ENCODE measurements at regions not wholly inside any gene's neighbourhood (a gene's known extent, or its start where the extent isn't known, plus 50 kb on each side); places are given as distances from the start of the nearest gene placed in this dataset.
"Not testable (repeated sequence)": the region's sequence is repeated elsewhere in the genome, so short reads cannot be mapped to it uniquely, and the experiment has no call there.

DNA sequence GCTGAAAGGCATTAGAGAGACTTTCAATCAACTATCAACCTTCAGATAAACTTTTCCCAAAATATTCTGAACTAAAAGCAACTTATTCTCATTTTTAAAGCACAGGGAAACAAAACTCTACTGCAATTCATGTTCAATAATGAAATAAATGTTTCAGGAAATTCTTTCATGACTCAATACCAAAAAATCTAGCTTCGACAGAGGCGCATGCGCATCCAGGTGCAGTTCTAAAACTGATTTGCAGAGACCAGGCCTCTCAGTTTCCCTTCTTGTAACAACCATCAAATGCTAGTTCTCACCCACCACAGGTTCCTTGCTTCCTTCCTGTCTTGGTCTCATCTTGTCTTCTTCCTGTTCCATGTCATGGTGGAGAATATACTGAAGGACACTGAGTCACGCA lies 55.3 kb upstream of the NRBF2 start:
- DNase-seq = no peak

DNA sequence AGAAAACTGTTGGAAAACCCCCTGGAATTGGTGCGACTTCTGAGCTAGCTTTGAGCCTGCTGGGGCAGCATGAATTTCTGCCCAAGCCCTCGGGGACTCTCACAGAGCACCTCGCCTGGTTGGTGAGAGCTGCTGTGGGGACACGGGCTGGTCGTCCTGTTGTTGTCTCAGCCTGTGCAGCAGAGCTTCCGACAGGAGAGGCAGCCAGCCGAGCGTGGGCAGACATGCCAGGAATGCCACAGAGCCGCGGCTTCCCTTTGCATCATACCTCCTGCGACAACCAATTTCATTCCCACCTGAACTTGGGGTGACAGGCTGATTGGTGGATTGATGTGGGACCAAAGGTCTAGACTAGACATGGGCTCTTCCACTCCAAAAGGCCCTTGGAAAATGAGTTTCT lies 60.2 kb upstream of the NRBF2 start:
- no peak for DNase-seq

DNA sequence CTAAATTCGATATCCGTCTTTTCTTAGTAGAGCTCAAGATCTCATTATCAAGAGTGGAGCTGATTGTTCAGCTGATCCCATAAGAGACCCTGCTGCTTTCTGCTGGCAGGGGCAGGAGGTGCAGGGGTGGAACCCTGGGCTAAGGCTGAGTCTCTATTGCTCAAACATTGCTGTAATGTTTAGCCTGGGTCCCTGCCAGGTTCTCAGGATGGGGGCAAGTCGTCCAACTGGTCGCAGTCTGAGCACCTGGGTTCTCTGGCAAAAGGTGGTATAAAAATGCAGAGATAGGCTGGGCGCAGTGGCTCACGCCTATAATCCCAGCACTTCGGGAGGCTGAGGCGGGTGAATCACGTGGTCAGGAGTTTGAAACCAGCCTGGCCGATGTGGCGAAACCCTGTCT lies 62.0 kb upstream of the NRBF2 start:
- DNase-seq = no peak

DNA sequence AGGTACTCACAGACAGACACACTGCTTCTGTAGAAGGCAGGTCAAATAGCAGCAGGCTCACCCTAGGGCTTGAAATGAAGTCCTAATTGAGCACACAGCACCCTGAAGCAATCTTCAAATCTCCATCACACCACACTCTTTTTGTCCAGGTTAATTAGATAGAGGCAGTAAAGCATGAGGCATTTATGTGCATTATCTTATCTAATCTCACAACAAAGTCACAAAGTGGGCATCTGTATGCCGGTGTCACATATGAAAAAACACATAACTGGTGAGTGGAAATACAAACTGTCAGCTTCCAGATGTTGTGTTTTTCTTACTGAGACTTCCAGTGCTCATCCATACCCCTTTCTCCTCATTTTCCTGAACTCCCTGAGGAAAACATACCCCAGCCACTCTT lies 63.8 kb upstream of the NRBF2 start:
- DNase-seq = no peak

DNA sequence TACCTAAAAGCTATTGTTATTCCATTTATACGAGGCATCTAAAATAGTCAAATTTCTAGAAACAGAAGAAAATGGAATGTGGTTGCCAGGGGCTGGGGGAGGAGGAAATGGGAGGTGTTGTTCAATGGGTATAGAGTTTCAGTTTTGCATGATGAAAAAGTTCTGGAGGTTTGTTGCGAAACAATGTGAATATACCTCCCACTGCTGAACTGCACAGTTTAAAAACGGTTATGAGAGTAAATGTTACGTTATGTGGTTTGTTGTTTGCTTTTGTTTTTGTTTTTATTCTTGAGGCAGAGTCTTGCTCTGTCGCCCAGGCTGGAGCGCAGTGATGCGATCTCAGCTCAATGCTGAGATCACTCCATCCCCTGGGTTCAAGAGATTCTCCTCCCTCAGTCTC lies 64.9 kb upstream of the NRBF2 start:
- no peak for DNase-seq

DNA sequence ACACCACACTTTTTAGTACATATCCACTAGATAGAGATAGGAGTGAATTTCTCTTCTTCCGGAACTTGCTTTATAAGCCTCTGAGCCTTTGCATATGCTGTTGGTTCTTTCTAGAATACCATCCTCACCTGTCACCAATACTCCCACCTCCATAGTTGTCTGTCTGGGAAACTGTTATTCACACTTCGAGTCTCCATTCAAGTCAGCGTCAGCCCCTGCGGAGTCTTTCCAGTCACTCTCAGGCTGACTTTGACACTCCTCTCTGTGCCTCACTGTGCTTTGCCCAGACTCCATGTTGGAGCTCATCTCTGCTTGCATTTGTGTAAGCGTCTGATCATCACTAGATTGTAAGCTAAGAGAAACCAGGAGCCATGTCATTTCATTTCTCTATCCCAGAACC lies 66.5 kb upstream of the NRBF2 start:
- no peak for DNase-seq

DNA sequence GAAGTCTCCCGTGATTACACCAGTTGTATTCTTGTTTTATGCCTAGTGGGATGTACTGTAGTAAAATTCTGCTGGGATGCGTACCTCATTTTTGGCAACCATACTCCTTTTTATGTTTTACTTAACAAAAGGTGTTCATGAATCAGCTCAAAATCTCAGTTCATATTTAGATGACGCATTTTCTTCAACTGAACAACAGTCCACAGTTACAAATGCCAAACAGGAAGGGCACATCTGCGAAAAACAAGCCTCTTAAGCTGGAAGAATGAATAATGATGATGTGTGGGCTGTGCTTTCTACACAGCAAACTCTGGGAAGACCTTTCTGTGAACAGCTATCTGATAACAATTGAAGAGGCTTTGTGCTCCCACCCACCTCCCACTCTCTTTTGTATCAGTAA lies 68.4 kb upstream of the NRBF2 start:
- no peak for DNase-seq

DNA sequence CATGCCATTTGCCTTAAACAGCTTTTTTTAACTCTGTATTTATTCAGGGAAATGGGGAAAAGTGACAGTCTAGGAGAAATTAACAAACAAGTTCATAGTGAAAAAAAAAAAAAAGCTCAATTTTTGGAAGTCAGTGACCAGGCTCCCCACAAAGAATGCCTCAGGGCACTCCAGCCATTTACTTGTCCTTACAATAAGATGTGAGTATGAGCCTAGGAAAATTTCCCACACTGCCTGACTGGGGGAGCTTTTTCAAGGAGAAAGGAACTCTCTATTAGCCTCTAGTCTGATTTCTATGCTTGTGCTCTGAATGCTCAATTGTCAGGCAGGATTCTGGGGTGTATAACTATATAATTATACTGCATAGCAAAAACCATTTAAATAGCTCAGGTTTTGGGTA lies 74.9 kb upstream of the NRBF2 start:
- no peak for DNase-seq

DNA sequence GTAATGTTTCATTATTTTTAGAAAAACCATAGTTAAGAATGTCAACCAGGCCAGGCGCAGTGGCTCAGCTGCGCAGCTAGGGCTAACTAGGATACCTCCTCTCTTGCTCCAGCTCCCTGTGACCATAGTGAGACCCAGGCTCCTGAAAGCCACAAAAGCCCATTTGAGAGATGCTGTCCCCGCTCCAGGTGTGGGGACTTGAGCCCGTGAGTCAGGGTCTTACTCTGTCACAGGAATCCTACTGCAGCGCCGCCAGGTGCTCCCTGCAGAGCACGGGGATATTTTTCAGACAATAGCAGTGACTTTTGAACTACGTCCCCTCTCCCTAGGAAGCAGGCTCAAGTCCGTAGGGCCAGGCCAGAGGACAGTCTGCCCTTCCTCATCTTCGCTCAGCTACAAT lies 75.6 kb upstream of the NRBF2 start:
- no peak for DNase-seq

DNA sequence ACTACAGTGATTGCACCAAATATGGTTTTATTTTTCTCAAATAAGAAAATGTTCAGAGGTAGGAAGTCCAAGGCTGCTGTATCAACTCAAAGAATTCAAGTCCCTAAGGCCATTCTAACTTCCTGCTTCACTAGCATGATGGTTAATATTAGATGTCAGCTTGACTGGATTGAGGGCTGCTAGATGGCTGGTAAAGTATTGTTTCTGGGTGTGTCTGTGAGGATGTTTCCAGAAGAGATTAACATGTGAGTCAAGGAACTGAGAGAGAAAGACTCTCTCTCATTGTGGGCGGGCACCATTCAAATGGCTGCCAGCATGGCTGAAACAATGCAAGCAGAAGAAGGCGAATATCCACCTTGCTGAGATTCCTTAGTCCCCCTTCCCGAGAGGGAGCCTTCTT lies 77.4 kb upstream of the NRBF2 start:
- DNase-seq = no peak

DNA sequence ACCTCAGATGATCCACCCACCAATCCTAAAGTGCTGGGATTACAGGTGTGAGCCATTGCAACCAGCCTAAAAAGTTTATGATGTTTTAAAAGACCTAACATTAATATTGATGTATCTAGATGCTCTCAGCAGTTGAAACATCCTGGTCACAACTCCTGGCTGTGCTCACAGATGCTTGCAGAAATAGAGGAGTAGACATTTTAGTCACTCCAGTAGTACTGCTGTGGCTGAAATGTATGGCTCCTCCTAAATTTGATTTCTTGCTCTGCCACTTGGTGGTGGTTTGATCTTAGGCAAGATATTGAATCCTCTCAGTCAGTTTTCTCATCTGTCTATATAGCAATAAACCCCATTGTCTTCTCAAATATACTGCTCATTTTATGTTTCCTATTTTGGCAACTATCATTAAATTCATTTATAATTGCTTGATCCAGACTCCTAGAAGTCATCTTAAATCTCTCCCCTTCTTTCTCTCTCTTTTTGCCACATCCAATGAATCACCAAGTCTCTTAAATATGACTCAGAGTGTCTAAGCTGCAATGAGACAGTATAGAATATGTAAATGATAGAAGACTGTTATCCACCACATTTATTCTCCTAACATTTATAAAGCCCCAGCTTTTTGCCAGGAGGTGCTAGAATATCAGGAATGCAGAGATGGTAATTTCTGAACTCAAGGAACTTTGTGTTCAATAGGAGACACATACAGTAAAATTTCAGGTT lies 78.1 kb upstream of the NRBF2 start:
- DNase-seq = no peak

DNA sequence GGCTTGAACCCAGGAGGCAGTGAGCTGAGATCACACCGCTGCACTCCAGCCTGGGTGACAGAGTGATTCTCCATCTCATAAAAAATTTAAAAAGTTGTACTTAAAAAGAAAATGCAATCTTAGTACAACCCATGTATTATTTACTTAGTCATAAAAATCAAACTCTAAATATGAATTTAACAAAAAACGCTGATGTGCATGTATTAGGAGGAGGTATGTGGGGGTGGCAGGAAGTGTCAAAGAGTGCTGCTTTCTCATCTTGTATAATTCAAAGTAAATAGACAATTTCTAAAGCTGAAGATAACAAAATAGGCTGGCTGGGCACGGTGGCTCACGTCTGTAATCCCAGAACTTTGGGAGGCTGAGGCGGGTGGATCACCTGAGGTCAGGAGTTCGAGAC lies 81.0 kb upstream of the NRBF2 start:
- no peak for DNase-seq

DNA sequence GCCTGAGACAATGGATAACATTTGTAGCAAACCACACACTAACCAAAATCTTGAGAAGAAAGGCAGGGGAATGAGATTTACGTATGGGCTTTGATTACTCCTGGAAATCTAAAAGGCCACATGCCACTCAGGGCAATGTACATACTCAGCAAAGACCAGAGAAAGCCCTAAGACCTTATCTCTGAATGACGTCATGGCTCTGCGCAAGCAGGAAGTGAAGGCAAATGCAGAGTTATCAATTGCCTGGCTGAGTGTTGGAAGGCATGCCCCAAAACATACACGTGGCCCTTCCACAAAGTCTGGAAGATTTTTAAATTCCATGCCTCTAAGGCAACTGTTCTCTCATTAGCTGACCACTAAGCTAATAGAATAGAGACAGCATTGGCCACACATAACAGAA lies 90.9 kb upstream of the NRBF2 start:
- no peak for DNase-seq

DNA sequence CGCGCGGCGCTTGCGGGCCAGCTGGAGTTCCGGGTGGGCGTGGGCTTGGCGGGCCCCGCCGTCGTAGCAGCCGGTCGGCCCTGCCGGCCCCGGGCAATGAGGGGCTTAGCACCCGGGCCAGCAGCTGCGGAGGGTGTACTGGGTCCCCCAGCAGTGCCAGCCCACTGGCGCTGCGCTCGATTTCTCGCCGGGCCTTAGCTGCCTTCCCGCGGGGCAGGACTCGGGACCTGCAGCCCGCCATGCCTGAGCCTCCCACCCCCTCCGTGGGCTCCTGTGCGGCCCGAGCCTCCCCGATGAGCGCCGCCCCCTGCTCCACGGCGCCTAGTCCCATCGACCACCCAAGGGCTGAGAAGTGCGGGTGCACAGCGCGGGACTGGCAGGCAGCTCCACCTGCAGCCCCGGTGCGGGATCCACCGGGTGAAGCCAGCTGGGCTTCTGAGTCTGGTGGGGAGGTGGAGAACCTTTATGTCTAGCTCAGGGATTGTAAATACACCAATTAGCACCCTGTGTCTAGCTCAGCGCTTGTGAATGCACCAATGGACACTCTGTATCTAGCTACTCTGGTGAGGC lies 99.4 kb upstream of the NRBF2 start:
- not testable (repeated sequence) for DNase-seq

DNA sequence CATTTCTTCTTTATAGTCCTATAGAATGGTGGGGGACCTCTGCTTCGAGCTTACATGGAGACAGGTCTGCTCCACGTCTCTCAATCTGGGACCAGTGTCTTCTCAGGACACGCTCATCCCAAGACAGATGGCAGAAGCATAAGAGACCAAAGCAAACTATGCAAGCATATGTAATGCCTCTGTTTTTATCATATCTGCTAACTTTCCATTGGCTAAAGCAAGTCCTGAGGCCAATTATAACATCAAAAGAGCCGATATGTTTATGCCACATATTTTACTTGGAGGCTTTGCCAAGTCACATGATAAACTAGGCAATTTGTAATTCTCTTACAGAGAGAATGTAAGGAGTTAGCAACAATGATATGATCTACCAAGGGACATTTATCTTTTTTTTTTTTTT lies 102.6 kb upstream of the NRBF2 start:
- DNase-seq = no peak

DNA sequence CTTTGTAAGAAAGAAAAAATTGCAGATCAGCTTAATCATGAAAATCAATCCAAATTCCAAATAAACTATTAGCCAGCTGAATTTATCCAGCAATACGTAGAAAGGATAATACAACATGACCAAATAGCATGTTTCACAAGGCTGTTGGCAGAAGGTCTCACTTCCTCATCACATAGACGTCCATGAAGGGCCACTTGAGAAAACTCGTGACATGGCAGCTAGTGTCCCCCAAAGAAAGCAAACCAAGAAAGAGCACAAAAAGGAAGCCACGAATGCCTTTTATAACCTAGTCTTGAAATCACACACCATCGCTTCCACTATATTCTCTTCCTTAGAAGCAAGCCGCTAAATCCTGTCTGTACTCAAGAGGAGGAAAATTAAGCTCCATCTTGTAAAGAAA lies 105.6 kb upstream of the NRBF2 start:
- no peak for DNase-seq

DNA sequence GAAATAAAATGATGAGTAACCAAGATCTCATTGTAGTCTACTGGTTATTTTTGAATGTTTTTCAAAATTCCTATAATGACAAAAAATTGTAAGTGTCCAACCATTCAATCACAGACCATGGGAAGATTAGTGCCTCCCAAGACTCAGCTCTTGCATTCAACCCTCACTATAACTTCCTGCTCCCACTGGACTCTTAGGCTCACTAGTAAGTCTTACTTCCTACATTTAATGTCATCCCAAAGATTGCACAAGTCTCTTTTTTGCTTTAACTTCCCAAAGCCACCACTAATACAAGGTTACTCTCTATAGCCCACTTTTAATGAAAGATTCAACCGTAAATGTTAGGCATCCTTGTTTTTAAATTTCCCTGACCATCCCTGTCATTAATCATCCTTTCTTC lies 111.9 kb upstream of the NRBF2 start:
- no peak for DNase-seq

DNA sequence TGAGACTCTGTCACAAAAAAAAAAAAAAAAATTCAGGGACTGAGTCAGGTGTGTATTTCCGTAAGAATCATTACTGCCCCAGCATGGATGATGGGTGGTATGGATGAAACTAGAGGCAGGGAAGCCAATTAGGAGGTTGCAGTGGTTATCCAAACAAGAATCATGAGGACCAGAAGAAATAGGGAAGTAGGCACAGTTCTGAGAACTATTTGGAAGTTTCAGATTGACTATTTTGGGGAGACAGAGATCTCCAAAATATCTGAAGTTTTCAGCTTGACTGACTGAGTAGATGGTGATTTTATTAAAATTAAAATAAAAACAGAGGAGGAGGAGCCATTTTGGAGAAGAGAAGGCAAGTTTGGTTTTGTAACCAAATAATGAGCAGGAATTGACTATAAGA lies 119.4 kb upstream of the NRBF2 start:
- no peak for DNase-seq

DNA sequence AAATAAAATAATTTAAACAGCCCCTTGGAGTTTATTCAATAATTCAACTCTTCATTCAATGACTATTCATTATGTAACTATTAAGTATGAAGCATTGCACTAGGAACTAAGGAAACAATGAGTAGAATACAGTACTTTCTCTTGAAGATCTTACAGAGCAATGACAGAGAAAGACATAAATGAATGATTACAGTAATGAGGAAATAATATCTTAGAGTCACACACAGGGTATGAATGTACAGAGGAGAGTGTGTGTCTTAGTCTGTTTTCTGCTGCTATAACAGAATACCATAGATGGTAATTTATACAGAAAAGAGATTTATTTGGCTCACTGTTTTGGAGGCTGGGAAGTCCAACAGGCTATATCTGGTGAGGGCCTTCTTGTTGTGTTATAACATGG lies 120.5 kb upstream of the NRBF2 start:
- no peak for DNase-seq

DNA sequence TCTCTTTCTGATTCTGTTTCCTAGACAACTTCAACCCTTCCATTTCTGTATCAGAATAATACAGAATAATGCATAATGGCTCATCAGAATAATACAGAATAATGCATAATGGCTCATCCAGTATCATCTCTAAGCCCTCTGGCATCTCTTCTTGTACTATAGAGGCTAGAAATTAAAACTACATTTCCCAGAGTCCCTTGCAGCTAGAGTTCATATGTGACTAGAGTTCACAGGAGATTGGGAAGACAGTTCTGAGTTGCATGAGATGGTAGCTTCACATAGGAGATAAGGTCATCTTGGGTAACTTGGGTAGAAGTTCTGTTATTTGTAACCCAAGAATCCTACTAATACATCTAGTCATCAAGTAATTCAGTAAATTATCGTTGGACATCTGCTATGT lies 122.9 kb upstream of the NRBF2 start:
- no peak for DNase-seq

DNA sequence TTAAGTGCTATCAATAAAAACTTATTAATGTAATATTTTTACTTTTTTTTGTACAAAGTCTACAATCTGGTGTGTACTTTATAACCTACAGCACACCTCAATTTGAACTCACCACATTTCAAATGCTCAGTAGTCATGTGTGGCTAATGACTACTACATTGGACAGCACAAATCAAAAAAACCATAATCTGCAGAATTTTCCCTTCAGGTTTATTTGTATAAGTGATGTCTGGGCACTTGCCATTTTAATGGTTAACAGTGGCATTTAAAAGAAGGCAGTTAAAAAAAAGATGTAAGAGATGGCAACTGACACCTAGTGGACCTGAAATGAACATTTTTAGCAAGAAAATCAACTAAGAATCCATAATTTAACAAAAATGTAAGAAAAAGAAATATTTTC lies 124.6 kb upstream of the NRBF2 start:
- DNase-seq = no peak

DNA sequence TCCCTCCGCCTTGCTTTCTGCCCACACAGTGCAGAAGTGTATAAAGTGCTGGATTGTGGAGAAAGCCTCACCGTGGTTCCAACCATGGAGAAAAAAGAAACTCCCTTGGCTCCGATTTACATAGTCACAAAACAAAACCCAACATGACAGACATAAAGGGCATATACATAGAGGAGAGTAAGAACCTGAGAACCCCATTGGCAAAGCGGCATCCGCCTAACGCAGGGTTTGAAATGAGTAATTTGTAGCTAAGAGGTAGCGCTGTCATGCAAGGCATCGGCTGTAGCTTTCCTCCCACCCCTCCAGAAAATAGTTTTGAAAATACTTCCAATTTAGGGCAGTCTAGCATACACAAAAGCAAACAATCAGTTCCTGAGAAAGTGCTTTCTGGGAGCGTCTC lies 126.0 kb upstream of the NRBF2 start:
- DNase-seq = peak; percentile 68

DNA sequence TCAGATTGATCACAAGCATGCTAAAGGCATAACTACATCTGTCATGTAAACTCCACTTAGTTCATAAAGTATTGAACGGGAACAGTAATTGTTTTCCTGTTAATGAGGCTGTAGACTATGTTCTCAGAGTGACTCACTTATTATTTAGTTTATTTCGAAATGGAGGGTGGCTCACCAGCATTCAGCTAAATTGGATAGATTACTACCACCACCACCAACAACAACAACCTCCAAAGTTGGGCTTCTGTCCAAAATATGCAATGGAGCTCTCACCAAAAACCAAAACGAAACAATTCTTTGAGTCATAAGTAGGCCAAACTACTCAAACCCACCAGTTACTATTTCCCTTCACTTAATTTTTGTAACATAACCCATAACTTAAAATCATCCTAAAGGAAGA lies 127.9 kb upstream of the NRBF2 start:
- DNase-seq = no peak

DNA sequence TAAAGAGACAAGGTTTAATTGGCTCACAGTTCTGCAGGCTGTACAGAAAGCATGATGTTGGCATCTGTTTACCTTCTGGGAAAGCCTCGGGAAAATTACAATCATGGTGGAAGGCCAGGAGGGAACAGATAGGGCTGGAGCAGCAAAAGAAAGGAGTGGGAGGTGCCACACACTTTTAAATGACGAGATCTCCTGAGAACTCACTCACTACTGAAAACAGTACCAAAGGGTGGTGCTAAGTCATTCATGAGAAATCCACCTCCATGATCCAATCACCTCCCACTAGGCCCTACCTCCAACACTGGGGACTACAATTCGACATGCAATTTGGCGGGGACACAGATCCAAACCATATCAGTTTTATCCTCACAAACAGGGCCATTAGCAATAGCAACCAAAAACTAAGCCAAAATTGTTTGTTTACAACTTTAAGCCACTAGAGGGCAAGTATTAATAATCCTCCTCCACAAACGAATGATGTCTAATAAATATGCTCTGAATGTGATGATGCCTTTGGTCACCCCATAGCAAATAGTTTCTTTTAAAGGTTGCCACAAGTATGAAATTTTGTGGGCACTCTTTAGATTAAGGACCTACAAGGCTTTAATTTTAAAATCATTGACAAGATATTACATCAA lies 129.2 kb upstream of the NRBF2 start:
- no peak for DNase-seq

DNA sequence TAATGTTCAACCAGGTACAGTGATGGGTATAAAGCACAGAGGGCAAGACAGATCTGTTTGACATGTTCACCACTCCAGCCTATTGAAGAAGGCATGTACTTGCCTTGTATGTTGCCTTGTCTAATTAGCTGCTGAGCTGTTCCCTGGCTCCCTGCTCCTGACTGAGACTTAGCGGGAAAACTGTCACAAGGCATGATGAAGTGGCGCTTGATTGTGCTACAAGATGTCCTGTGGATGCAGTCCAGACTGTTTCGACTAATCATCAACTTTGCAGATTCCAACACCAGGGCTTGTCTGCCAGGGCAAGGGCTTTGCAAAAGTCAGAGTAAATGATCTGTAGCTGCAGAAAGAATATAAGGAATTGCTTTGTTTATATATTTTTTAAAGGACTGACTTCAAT lies 136.2 kb upstream of the NRBF2 start:
- DNase-seq = no peak
